Brain microvascular endothelial cell (primary cell): ENCODE measurements at regions not wholly inside any gene's neighbourhood (a gene's known extent, or its start where the extent isn't known, plus 50 kb on each side); places are given as distances from the start of the nearest gene placed in this dataset.

ENCODE experiments used
- DNase-seq: peaks from one replicate; pipeline ENCODE4 v3.0.0-alpha.2; 2020
- H3K27ac ChIP-seq: fragments of 250-450 bp; sonication (Bioruptor Pico); 2 replicates; pipeline ENCODE4 v1.5.1; 2020; ENCODE audit warnings: mild to moderate bottlenecking, moderate library complexity
- H3K27me3 ChIP-seq: fragments of 250-450 bp; sonication (Bioruptor Pico); replicated peaks from 2 replicates; pipeline ENCODE4 v1.5.1; 2020; ENCODE audit warnings: mild to moderate bottlenecking
- H3K36me3 ChIP-seq: fragments of 250-450 bp; sonication (Bioruptor Pico); replicated peaks from 2 replicates; pipeline ENCODE4 v1.5.1; 2020; ENCODE audit warnings: mild to moderate bottlenecking
- H3K4me3 ChIP-seq: 2 replicates; pipeline ENCODE4 v1.5.1; 2011; ENCODE audit warnings: low read depth, mild to moderate bottlenecking, control low read depth, low read length, moderate library complexity
- in situ Hi-C: cut with HindIII; loops from 2 replicates; pipeline ENCODE4 v1.10.0; 2017; ENCODE audit warnings: low sequenced_read_pairs, low pct_ligation_motif_present
- TF ChIP-seq, protein P1 (sequence below): IDR thresholded peaks from 2 replicates; pipeline ENCODE4 v1.5.1; 2011; ENCODE audit warnings: low read depth, mild to moderate bottlenecking, moderate library complexity, low read length, control low read depth, inconsistent platforms; ENCODE audit errors: missing control alignments

DNA sequence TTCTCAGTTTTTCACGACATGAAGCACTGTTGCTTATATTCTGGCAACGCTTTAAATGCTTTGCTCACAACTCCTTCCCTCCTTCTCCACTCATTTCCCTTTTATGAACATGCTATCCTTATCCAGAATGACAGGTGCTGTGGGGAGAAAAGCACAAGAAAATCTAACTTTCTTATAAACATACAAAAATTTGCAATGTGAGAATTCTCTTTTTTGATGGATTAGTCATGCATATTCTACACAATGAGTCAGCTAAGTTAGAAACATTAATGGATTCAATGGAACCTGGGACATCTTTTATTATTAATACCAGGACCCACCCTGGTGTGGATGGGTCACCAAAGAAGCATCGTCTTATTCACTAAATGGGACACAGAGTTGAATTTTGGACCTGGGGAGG, 234.6 kb upstream of the CDH5 start:
- in situ Hi-C loops = no loop called here
- TF ChIP-seq, protein P1, sequence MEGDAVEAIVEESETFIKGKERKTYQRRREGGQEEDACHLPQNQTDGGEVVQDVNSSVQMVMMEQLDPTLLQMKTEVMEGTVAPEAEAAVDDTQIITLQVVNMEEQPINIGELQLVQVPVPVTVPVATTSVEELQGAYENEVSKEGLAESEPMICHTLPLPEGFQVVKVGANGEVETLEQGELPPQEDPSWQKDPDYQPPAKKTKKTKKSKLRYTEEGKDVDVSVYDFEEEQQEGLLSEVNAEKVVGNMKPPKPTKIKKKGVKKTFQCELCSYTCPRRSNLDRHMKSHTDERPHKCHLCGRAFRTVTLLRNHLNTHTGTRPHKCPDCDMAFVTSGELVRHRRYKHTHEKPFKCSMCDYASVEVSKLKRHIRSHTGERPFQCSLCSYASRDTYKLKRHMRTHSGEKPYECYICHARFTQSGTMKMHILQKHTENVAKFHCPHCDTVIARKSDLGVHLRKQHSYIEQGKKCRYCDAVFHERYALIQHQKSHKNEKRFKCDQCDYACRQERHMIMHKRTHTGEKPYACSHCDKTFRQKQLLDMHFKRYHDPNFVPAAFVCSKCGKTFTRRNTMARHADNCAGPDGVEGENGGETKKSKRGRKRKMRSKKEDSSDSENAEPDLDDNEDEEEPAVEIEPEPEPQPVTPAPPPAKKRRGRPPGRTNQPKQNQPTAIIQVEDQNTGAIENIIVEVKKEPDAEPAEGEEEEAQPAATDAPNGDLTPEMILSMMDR = no peak
- H3K27me3 ChIP-seq = no peaks in the 10 kb centered on the region
- DNase-seq = no peak
- peak overlapping the region; percentile 58 for H3K27ac ChIP-seq
- no peak overlapping the region for H3K4me3 ChIP-seq
- H3K36me3 ChIP-seq = no peaks in the 10 kb centered on the region

DNA sequence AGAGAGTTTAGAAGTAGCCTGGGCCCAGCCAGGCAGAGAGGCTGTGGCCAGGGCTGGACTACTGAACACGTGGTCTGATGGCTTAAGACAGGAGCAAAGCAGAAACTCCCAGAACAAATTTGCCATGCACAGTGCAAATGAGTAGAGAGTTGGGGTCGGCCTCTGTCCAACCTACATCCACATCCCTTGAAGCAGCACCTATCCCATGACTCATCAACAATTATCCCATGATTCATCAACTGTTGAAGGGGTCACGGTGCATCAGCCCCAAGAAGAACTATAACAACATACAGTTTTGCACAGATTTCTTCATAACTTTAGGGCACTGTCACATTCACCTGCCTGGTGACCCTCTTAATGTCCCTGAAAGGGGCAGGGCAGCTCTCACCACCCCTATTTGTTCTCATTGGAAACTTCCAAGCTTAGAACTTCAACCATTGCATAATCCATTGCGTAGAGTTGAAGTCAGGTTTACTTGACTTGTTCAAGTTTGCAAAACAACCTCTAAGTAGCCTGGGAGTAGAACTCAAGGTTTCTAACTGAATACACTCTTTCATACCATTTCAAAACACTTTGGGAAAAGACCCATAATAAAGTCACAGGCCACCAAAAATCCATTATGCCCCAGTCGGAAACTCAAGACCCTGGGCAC, 235.2 kb upstream of the CDH5 start:
- TF ChIP-seq, protein P1 = no peak
- Histone ChIP-seq H3K27me3 (no peaks in the 10 kb centered on the region), H3K4me3 (no peak overlapping the region), H3K27ac (peak overlapping the region; percentile 58), H3K36me3 (no peaks in the 10 kb centered on the region)
- in situ Hi-C loops = no loop called here
- DNase-seq = peak; percentile 24

DNA sequence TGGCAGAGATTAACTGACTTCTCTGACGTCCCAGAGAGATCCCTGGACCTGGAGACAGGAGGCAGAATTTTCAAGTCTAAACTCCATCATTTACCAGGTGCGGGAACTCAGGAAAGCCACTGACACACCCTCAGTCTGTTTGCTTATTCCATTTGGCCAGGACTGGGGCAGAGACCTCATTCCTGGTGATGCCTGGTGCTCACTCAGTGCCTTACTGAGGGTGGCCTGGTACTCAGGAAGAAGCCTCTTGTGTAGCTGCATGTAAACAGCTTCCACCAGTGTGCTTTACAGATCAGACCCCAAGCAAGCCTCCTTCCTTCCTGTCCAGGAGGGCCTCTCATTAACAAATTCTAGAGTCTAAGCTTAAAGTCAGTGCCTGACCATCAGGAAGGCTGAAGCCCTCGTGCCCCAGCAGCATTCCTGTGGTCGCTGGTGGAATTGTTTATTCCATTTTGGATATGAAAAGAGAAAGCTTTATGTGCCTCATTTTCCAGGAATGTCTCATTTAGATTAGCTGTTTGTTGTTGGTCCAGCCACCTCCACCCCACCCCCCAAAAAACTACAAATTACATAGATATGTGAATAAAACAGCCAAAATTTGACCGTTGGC, 236.1 kb upstream of the CDH5 start:
- in situ Hi-C loops = no loop called here
- DNase-seq = peak; percentile 62
- Histone ChIP-seq H3K27me3 (no peaks in the 10 kb centered on the region), H3K27ac (peak overlapping the region; percentile 58), H3K4me3 (no peak overlapping the region), H3K36me3 (no peaks in the 10 kb centered on the region)
- TF ChIP-seq, protein P1 = no peak

DNA sequence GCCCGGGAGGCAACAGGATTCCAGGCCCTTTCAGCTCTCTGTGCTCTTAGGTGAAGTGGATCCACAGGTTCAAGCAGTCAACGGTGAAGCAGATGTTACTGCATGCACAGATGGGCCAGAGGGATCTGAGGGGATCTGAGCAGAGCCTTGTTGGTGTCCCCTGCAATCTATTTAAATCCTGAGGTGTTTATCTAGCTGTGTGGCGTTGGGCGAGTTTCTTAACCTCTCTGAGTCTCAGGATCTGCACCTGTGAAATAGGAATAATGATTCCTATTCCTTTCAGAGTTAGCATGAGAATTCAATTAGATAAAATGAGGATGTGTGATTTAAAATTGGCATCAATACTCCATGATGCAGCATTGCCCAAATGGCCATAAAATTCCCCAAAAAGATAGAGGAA, 237.3 kb upstream of the CDH5 start:
- in situ Hi-C loops = no loop called here
- Histone ChIP-seq H3K27me3 (no peaks in the 10 kb centered on the region), H3K36me3 (no peaks in the 10 kb centered on the region), H3K4me3 (no peak overlapping the region), H3K27ac (no peak overlapping the region)
- DNase-seq = no peak
- TF ChIP-seq, protein P1 = no peak

DNA sequence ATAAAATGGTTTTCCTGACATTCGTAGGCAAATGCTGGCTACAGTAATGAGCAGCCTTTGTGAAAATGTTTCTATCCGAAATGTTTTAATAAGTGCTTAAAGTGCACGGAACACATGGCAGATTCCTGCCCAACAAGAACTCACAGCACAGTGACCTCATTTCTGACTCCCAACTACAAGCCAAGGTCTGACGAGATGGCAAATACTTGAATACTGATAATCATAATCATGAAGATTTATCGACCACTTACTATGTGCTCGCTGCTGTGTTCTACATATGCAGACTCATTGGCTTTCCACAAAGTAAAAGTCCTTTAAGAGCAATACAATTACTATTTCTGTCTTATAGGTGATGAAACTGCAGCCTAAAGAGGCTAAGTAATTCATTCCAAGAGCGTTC, 238.1 kb upstream of the CDH5 start:
- Histone ChIP-seq H3K36me3 (no peaks in the 10 kb centered on the region), H3K4me3 (no peak overlapping the region), H3K27ac (no peak overlapping the region), H3K27me3 (no peaks in the 10 kb centered on the region)
- in situ Hi-C loops = no loop called here
- TF ChIP-seq, protein P1 = no peak
- no peak for DNase-seq
